ENCODE measurements at regions not wholly inside any gene's neighbourhood (a gene's known extent, or its start where the extent isn't known, plus 50 kb on each side); places are given as distances from the start of the nearest gene placed in this dataset.

- H2AFZ ChIP-seq (ENCODE audit: low read depth, low read length, poor library complexity, severe bottlenecking) = no peak overlapping the region
- no peaks in the 10 kb centered on the region for H3K9me2 ChIP-seq (ENCODE audit: insufficient read depth)
- no peaks in the 10 kb centered on the region for H3K36me3 ChIP-seq (ENCODE audit: control insufficient read depth in 1 of 2, insufficient read depth in 2 of 2, low read length in 2 of 2)
- no peak overlapping the region for H3K27ac ChIP-seq (ENCODE audit: low read depth, low read length)
- ATAC-seq (no peak), DNase-seq (ENCODE audit: low read depth, low spot score) (no peak)
- H3K4me3 ChIP-seq (replicated peaks in 1 of 2; ENCODE audit: low read depth in 1 of 2, low read length in 2 of 2) = no peak overlapping the region
- no TSS peak for BruUV-seq (replicated peaks)
- no peaks in the 10 kb centered on the region for H3K4me1 ChIP-seq (ENCODE audit: control insufficient read depth in 1 of 2, insufficient read depth in 2 of 2, low read length in 2 of 2)
- ChIA-PET CTCF (no interaction called here), POLR2A (no interaction called here), RAD21 (ENCODE audit: low non-redundant PET in 1 of 2, low total read pairs in 2 of 2, uncharacterized antibody in 2 of 2, unreplicated experiment in 2 of 2) (no interaction called here)
- H3K4me2 ChIP-seq (ENCODE audit: low read length) = no peak overlapping the region
- no peaks in the 10 kb centered on the region for H4K20me1 ChIP-seq (ENCODE audit: insufficient read depth)
- intact Hi-C loops (cut with micrococcal nuclease) = no loop called here
- no peak overlapping the region for H3K9ac ChIP-seq (ENCODE audit: low read length)
- no peaks in the 10 kb centered on the region for H3K79me2 ChIP-seq (ENCODE audit: insufficient read depth, low read length)
- H3K27me3 ChIP-seq (ENCODE audit: insufficient read depth, low read length) = no peaks in the 10 kb centered on the region
- H3K9me3 ChIP-seq (ENCODE audit: control insufficient read depth in 1 of 2, insufficient read depth in 1 of 2, low read depth in 1 of 2, low read length in 2 of 2) = no peaks in the 10 kb centered on the region; a peak in 1 of 4 replicates
- no peak for TF ChIP-seq EZH2 (IDR thresholded peaks at IDR 0.05)
- no peak for TF ChIP-seq MAX (IDR thresholded peaks at IDR 0.05)
- no peak for TF ChIP-seq POLR2AphosphoS5 (IDR thresholded peaks at IDR 0.05; ENCODE audit: low read depth, low read length)
- TF ChIP-seq EZH2phosphoT487 (IDR thresholded peaks at IDR 0.05; ENCODE audit: borderline replicate concordance) = no peak
- TF ChIP-seq EGR1 (IDR thresholded peaks at IDR 0.05; ENCODE audit: low read depth) = no peak
- no peak for TF ChIP-seq FOSL1 (IDR thresholded peaks at IDR 0.05; ENCODE audit: low read depth)
- no peak for TF ChIP-seq CBX3 (IDR thresholded peaks at IDR 0.05; ENCODE audit: low read depth)
- TF ChIP-seq YY1 (IDR thresholded peaks at IDR 0.05; ENCODE audit: extremely low read depth, insufficient replicate concordance, low read depth, low read length) = no peak
- no peak for TF ChIP-seq REST (IDR thresholded peaks at IDR 0.05; ENCODE audit: low read depth)
- TF ChIP-seq RAD21 (IDR thresholded peaks at IDR 0.05; ENCODE audit: low read depth) = no peak
- TF ChIP-seq SP1 (IDR thresholded peaks at IDR 0.05; ENCODE audit: low read depth) = no peak
- TF ChIP-seq SRF (IDR thresholded peaks at IDR 0.05; ENCODE audit: low read depth) = no peak
- no peak for TF ChIP-seq ATF3 (IDR thresholded peaks at IDR 0.05)
- TF ChIP-seq ELF1 (IDR thresholded peaks at IDR 0.05; ENCODE audit: borderline replicate concordance, low read depth) = no peak
- no peak for TF ChIP-seq TCF7L2 (IDR thresholded peaks at IDR 0.05; ENCODE audit: borderline replicate concordance, extremely low read depth, insufficient read depth, insufficient read length)
- no peak for TF ChIP-seq CEBPB (IDR thresholded peaks at IDR 0.05; ENCODE audit: low read depth)
- no peak for TF ChIP-seq CTCF (IDR thresholded peaks at IDR 0.05 in 2 of 3, conservative IDR thresholded peaks at IDR 0.05 in 1 of 3; ENCODE audit: borderline replicate concordance in 1 of 3, insufficient read depth in 1 of 3, low read depth in 2 of 3, low read length in 2 of 3)
- TF ChIP-seq ZBTB33 (IDR thresholded peaks at IDR 0.05; ENCODE audit: extremely low read depth, insufficient replicate concordance, low read length) = no peak
- TF ChIP-seq SIN3A (IDR thresholded peaks at IDR 0.05; ENCODE audit: low read depth) = no peak
Measured at GRCh38 chr5:153101235-153102180, 389.0 kb upstream of the GRIA1 start.
